ENCODE measurements at regions not wholly inside any gene's neighbourhood (a gene's known extent, or its start where the extent isn't known, plus 50 kb on each side); places are given as distances from the start of the nearest gene placed in this dataset.
"Not testable (repeated sequence)": the region's sequence is repeated elsewhere in the genome, so short reads cannot be mapped to it uniquely, and the experiment has no call there.

DNA sequence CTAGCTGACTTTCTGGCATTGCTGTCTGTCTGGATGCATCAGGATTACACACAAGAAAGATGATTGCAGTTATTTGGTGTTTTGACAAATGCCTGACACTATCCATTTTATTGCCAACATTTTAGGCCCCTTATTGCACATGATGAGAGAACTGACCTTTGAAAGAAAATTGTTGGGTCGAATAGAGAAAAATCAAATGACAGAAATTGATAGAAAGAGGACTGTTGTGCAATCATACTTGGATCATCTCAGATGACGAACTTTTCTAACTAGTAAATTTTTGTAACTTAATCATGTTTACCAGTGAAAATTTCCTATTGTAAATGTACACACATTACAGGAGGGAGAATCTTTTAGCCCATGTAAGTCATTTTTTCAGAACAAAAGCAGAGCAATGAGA, 251.5 kb upstream of the USP15 start:
- no peak for DNase-seq (ENCODE audit: low spot score)

GRCh38 chr12:62009445-62009844, 250.8 kb upstream of the USP15 start:
- DNase-seq (ENCODE audit: low spot score) = no peak

DNA sequence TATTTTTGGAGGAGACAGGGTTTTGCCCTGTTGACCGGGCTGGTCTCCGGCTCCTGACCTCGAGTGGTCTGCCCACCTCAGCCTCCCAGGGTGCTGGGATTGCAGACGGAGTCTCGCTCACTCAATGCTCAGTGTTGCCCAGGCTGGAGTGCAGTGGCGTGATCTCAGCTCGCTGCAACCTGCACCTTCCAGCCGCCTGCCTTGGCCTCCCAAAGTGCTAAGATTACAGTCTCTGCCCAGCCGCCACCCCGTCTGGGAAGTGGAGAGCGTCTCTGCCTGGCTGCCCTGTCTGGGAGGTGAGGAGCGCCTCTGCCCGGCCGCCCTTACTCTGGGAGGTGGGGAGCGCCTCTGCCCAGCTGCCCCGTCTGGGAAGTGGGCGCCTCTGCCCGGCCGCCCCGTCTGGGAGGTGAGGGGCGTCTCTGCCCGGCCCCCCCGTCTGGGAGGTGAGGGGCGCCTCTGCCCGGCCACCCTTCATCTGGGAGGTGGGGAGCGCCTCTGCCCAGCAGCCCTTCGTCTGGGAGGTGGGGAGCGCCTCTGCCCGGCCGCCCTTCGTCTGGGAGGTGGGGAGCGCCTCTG, 249.8 kb upstream of the USP15 start:
- not testable (repeated sequence) for DNase-seq (ENCODE audit: low spot score)

- DNase-seq (ENCODE audit: low spot score) = not testable (repeated sequence)
These were observed 249.2 kb upstream of the USP15 start for GRCh38 chr12:62010973-62011372.

- DNase-seq (ENCODE audit: low spot score) = no peak
These were observed 245.9 kb upstream of the USP15 start for GRCh38 chr12:62014330-62014729.

- no peak for DNase-seq (ENCODE audit: low spot score)
These were observed 244.2 kb upstream of the USP15 start for GRCh38 chr12:62016021-62016420.

- DNase-seq (ENCODE audit: low spot score) = no peak
These were observed 238.4 kb upstream of the USP15 start for GRCh38 chr12:62021808-62022207.

- no peak for DNase-seq (ENCODE audit: low spot score)
These were observed 231.7 kb upstream of the USP15 start for GRCh38 chr12:62028536-62028935.

DNA sequence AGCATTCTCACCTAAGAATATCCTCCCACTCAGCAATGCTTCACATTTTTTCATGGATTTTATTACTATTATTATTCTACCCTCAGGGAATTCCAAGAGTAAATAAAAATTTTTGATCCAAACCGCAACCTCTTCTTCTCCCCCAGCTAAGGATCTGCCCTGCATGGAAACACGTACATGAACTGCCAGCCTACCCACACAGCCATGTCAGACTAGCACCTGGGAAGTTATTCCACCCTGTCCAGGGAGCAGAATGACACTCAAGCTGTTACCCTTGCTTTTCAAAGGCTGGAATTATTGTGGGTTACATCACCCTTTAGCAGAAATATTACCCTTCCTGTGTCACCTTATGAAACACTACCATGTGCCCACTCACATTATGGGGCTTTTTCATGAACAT, 227.3 kb upstream of the USP15 start:
- no peak for DNase-seq (ENCODE audit: low spot score)

DNA sequence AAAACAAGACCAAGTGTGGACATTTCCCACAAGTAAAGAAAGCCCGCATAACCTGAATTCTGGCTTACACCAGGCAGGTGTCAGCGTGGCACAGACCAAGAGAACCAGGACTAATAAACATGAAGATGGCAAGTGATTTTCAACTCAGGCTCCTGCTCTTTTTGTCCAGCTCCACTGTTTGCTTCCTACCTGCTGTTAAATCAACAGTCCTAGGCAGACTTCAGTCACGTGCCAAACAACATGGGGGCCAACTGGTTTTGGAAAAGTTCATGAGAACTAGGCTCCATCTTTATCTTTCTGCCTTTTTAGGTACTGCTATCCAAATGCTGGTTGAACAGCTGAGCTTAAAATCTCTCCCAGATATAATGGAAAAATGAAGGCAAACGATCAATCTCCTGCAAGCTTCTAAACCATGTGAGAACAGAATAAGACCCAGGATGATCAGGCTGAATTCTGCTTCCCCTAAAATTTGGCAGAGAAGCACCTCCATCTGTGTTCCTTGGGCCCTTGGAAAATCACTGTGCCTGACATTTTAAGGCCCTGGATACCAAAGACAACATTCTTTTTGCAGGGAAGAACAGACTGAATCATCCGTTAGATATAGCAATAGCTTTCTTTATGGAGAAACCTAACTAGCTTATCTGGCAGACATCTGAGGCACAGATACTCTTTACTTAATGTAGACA, 215.6 kb upstream of the USP15 start:
- no peak for DNase-seq (ENCODE audit: low spot score)

DNA sequence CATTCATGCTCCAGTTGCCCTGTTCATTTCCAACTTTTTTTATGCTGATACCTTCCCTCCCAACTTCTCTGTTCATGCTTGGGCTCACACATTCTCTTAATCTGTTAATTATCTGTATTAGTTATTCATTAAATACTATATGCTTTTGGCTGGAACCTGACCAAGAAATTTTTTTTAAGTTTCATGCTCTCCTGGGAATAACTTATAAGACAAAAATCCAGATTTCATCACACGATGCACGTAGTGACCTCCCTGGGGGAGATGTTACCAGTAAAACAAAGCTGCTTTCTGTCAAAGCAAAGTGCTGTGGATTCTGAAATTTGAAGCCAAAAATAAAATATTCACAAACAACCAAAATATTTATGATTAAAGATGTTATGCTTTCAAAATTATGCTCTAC, 215.0 kb upstream of the USP15 start:
- DNase-seq (ENCODE audit: low spot score) = no peak

GRCh38 chr12:62050785-62051184, 209.4 kb upstream of the USP15 start:
- no peak for DNase-seq (ENCODE audit: low spot score)

GRCh38 chr12:62069976-62070375, 190.2 kb upstream of the USP15 start:
- no peak for DNase-seq (ENCODE audit: low spot score)

- DNase-seq (ENCODE audit: low spot score) = not testable (repeated sequence)
These were observed 187.0 kb upstream of the USP15 start for GRCh38 chr12:62073236-62073635.

- DNase-seq (ENCODE audit: low spot score) = no peak
These were observed 184.3 kb upstream of the USP15 start for GRCh38 chr12:62075870-62076269.

- no peak for DNase-seq (ENCODE audit: low spot score)
These were observed 182.2 kb upstream of the USP15 start for GRCh38 chr12:62078020-62078419.

DNA sequence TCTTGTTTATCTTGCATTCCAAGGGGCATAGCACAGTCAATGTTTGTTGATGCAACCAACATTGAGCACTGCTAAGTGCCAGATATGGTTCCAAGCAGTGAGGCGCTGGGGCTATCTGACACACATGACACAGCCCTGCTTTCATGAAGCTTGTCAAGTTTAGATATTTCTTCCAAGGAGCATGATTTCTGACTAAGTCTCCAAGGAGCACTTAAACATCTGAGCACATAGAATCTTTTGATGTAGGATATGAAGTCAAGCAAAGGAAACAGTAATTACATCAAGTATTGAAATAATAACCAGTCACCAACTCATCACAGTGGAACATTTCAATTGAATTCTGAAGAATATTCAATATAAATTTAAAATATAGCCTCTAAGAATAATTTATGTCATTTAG, 177.8 kb upstream of the USP15 start:
- no peak for DNase-seq (ENCODE audit: low spot score)

DNA sequence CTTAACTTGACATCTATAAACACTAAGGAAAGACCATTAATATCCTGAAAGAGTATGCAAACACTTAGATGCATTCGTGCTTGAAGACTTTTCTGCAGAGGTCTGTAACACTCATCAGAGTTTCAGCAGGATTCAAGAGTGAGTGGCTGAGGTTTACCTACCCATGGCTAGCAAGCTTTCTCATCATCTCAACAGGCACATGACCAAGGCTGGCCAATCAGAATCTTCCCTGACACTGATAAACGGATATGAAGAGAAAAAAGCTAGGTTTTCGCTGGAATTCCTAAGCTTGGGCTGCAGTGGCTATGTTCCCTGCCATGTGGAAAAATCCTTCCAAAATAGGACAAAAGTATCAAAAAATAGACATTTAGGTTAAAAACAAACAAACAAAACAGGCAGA, 162.1 kb upstream of the USP15 start:
- DNase-seq (ENCODE audit: low spot score) = no peak

DNA sequence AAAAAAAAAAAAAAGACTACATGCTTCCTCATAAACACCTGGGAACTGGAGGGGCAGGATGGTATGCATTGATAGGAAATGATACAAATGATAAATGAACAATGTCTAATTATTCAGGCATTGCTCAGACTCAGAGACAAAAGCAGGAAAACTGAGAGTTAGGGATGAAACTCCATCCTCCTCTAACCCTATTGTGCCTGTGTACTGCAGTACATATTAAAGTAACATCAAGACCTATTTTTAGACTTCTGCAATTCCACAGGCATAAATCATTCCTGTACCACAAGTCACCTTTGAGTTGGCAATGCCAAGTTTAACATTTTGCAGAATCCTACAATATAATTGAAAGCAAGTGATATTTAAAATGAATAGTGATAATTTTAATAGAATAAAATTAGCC, 156.5 kb upstream of the USP15 start:
- no peak for DNase-seq (ENCODE audit: low spot score)

- no peak for DNase-seq (ENCODE audit: low spot score)
These were observed 153.5 kb upstream of the USP15 start for GRCh38 chr12:62106547-62107185.

GRCh38 chr12:62113366-62114011, 146.7 kb upstream of the USP15 start:
- no peak for DNase-seq (ENCODE audit: low spot score)

DNA sequence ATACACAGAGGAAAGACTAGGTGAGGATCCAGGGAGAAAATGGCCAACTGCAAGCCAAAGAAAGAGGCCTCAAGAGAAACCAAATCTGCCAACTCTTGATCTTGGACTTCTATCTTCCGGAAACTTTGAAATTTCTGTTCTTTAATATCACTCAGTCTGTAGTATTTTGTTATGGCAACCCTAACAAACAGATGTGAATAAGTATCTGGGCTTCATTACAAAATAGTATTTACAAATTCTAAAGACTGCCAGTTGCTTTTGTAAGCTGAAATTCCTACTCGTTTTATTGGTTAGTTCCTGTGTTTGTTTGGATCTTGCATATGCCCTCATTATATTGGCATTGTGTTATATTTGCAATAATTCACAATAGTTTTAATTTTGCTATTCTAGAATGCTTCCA, 143.2 kb upstream of the USP15 start:
- DNase-seq (ENCODE audit: low spot score) = no peak

DNA sequence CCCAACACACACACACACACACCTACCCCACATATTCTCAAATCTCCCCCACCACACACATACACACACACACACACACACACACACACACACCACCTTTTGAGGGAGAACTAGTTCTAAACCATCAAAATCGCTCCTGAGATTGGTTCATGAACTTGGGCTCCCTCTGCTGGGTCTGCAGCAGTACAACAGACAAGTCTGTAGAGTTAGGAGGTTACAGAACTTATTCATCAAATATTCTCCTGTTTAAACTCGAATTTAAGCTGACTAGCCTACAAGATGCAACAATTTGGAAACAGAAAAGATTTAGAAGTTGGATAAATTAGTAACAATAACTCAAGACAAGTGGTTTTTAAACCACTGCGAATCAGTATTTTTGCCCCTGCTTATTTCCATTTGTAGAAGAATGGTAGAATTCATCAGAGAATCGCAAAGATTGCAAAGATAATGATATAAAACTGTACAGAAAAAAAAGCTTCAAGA, 136.4 kb upstream of the USP15 start:
- DNase-seq (ENCODE audit: low spot score) = peak; percentile 57
